ENCODE measurements at regions not wholly inside any gene's neighbourhood (a gene's known extent, or its start where the extent isn't known, plus 50 kb on each side); places are given as distances from the start of the nearest gene placed in this dataset.

DNA sequence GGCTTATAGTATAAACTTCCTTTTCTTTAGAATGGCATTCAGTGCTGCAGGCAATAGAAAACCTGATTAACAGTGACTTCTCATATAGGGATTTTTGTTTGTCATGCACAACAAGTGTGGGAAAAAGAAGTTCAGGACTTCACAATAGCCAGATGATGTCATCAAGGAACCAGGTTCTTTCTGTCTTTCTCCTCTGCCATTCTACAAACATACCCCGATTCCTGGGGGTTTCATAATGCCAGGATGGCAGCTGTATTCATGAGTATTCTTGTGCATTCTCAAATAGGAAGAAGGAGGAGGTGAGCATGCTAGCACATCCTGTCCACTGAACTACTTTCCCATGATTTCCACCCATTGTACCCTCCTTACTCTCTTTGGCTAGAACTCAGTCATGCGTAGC, 182.7 kb upstream of the EEA1 start:
- TF ChIP-seq, protein P1, sequence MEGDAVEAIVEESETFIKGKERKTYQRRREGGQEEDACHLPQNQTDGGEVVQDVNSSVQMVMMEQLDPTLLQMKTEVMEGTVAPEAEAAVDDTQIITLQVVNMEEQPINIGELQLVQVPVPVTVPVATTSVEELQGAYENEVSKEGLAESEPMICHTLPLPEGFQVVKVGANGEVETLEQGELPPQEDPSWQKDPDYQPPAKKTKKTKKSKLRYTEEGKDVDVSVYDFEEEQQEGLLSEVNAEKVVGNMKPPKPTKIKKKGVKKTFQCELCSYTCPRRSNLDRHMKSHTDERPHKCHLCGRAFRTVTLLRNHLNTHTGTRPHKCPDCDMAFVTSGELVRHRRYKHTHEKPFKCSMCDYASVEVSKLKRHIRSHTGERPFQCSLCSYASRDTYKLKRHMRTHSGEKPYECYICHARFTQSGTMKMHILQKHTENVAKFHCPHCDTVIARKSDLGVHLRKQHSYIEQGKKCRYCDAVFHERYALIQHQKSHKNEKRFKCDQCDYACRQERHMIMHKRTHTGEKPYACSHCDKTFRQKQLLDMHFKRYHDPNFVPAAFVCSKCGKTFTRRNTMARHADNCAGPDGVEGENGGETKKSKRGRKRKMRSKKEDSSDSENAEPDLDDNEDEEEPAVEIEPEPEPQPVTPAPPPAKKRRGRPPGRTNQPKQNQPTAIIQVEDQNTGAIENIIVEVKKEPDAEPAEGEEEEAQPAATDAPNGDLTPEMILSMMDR (IDR thresholded peaks at IDR 0.05) = no peak
- TF ChIP-seq POLR2AphosphoS5 (IDR thresholded peaks at IDR 0.05) = no peak
